IMR-90 (cell line): ENCODE measurements at regions not wholly inside any gene's neighbourhood (a gene's known extent, or its start where the extent isn't known, plus 50 kb on each side); places are given as distances from the start of the nearest gene placed in this dataset.
"Not testable (repeated sequence)": the region's sequence is repeated elsewhere in the genome, so short reads cannot be mapped to it uniquely, and the experiment has no call there.

Experiments used
- ATAC-seq: fragments of 200-7000 bp; cut with Tn5 transposase; 2 replicates; pipeline ENCODE4 v1.9.1; 2020; ENCODE audit warnings: low read depth, mild to moderate bottlenecking, moderate library complexity
- BruUV-seq: library from RNA; stranded (reverse); fragments of 400-500 nt; replicated peaks from 2 replicates; lab custom pipeline; 2021; lab: Mats Ljungman, UMichigan
- CTCF ChIA-PET: fragments of 300-600 bp; formaldehyde crosslinking; extraction: SDS; loops from one replicate; lab custom pipeline; 2021; ENCODE audit warnings: antibody characterized with exemption; lab: Yijun Ruan, JAX
- POLR2A ChIA-PET: fragments of 300-600 bp; sonication (Branson Sonifier 250); formaldehyde crosslinking; loops from one replicate; lab custom pipeline; 2022; ENCODE audit warnings: antibody characterized with exemption; ENCODE audit not compliant: unreplicated experiment; lab: Charles Lee
- DNase-seq: peaks from one replicate; pipeline ENCODE4 v3.0.0; 2013
- H2AFZ ChIP-seq: replicated peaks from 2 replicates; pipeline ENCODE3; 2013; ENCODE audit warnings: low read length, mild to moderate bottlenecking; ENCODE audit not compliant: poor library complexity
- H2AK5ac ChIP-seq: 2 replicates; pipeline ENCODE4 v1.6.1; 2013; ENCODE audit warnings: low read depth, low read length, inconsistent platforms
- H2AK9ac ChIP-seq: replicated peaks from 2 replicates; pipeline ENCODE3; 2013; ENCODE audit warnings: mild to moderate bottlenecking, low read depth, low read length, moderate library complexity; ENCODE audit not compliant: poor library complexity
- H2BK120ac ChIP-seq: 2 replicates; pipeline ENCODE4 v1.6.1; 2013; ENCODE audit warnings: low read depth, low read length, inconsistent platforms
- H2BK15ac ChIP-seq: 3 replicates; pipeline ENCODE4 v1.6.1; 2013; ENCODE audit warnings: low read depth, low read length, inconsistent platforms
- H2BK20ac ChIP-seq: 2 replicates; pipeline ENCODE4 v1.6.1; 2013; ENCODE audit warnings: low read depth, mild to moderate bottlenecking, inconsistent platforms, low read length, moderate library complexity
- H2BK5ac ChIP-seq: 2 replicates; pipeline ENCODE4 v1.6.1; 2013; ENCODE audit warnings: mild to moderate bottlenecking, low read depth, low read length, inconsistent platforms; ENCODE audit not compliant: poor library complexity, severe bottlenecking
- H3K14ac ChIP-seq: replicated peaks from 2 replicates; pipeline ENCODE4 v1.6.1; 2013; ENCODE audit warnings: low read depth, low read length, inconsistent platforms
- H3K18ac ChIP-seq: 2 replicates; pipeline ENCODE4 v1.6.1; 2013; ENCODE audit warnings: low read depth, low read length, control low read depth
- H3K23ac ChIP-seq: 2 replicates; pipeline ENCODE4 v1.6.1; 2013; ENCODE audit warnings: low read depth, low read length, inconsistent platforms
- H3K27ac ChIP-seq: 2 replicates; pipeline ENCODE4 v1.5.1; 2013; ENCODE audit warnings: mild to moderate bottlenecking, control low read depth, low read length; ENCODE audit not compliant: insufficient read depth
- H3K27me3 ChIP-seq: 2 replicates; pipeline ENCODE4 v1.6.1; 2013; ENCODE audit warnings: low read length; ENCODE audit not compliant: control insufficient read depth, insufficient read depth
- H3K36me3 ChIP-seq: 2 replicates; pipeline ENCODE4 v1.6.1; 2013; ENCODE audit warnings: low read length, mixed read lengths; ENCODE audit not compliant: control insufficient read depth, insufficient read depth
- H3K4ac ChIP-seq: 2 replicates; pipeline ENCODE4 v1.6.1; 2013; ENCODE audit warnings: low read depth, low read length, inconsistent platforms
- H3K4me1 ChIP-seq: 2 replicates; pipeline ENCODE4 v1.6.1; 2013; ENCODE audit warnings: low read length, mixed read lengths; ENCODE audit not compliant: control insufficient read depth, insufficient read depth
- H3K4me2 ChIP-seq: 2 replicates; pipeline ENCODE4 v1.6.1; 2013; ENCODE audit warnings: low read depth, mild to moderate bottlenecking, control low read depth, low read length, moderate library complexity
- H3K4me3 ChIP-seq: 2 replicates; pipeline ENCODE4 v1.5.1; 2013; ENCODE audit warnings: low read depth, mild to moderate bottlenecking, control low read depth, low read length, moderate library complexity; ENCODE audit not compliant: insufficient read depth
- H3K56ac ChIP-seq: 2 replicates; pipeline ENCODE4 v1.6.1; 2013; ENCODE audit warnings: low read length, inconsistent platforms; ENCODE audit not compliant: insufficient read depth; ENCODE audit errors: extremely low read depth
- H3K79me1 ChIP-seq, 2 experiments: 2 replicates each; pipeline ENCODE4 v1.6.1; 2013; ENCODE audit warnings: low read length in 2 of 2, inconsistent platforms in 1 of 2, low read depth in 1 of 2
- H3K9ac ChIP-seq: 2 replicates; pipeline ENCODE4 v1.6.1; 2013; ENCODE audit warnings: low read depth, low read length, control low read depth
- H3K9me1 ChIP-seq: 2 replicates; pipeline ENCODE4 v1.6.1; 2013; ENCODE audit warnings: low read length, inconsistent platforms; ENCODE audit not compliant: insufficient read depth
- H3K9me3 ChIP-seq: 2 replicates; pipeline ENCODE4 v1.6.1; 2013; ENCODE audit warnings: low read length; ENCODE audit not compliant: control insufficient read depth, insufficient read depth
- H4K20me1 ChIP-seq: 2 replicates; pipeline ENCODE4 v1.6.1; 2013; ENCODE audit warnings: low read length, inconsistent platforms; ENCODE audit not compliant: insufficient read depth
- H4K5ac ChIP-seq: 2 replicates; pipeline ENCODE4 v1.6.1; 2013; ENCODE audit warnings: mild to moderate bottlenecking, low read depth, low read length, control low read depth
- H4K8ac ChIP-seq, 2 experiments: 2 replicates each; pipeline ENCODE4 v1.6.1; 2013; ENCODE audit warnings: low read depth in 2 of 2, low read length in 2 of 2, control low read depth in 1 of 2, inconsistent platforms in 1 of 2
- H4K91ac ChIP-seq: 2 replicates; pipeline ENCODE4 v1.6.1; 2013; ENCODE audit warnings: low read depth, low read length, inconsistent platforms; ENCODE audit not compliant: insufficient read depth
- WGBS, 2 experiments: methylation state at CpG; one replicate each; pipeline versions ENCODE4 v1.1.5 to v1.1.7; 2013; ENCODE audit warnings: missing lambda C conversion rate in 2 of 2; ENCODE audit not compliant: insufficient read length in 1 of 2; ENCODE audit errors: extremely low coverage in 2 of 2; 5-methylcytosine and 5-hydroxymethylcytosine counted together
- dilution Hi-C: fragments of 300-500 bp; cut with HindIII; formaldehyde crosslinking; loops from one replicate; pipeline ENCODE4 v1.14.3; 2018; ENCODE audit warnings: low sequenced_read_pairs; ENCODE audit not compliant: unreplicated experiment
- in situ Hi-C: fragments of 300-500 bp; cut with MboI; formaldehyde crosslinking; loops from 3 replicates; pipeline ENCODE4 v1.14.3; 2019; ENCODE audit warnings: low sequenced_read_pairs, inconsistent platforms, mixed read lengths
- intact Hi-C: fragments of 100-400 bp; cut with micrococcal nuclease; formaldehyde crosslinking; loops from 2 replicates; pipeline ENCODE4 v1.10.0; 2022

- ATAC-seq, H3K4me3 ChIP-seq, DNase-seq, H4K5ac ChIP-seq, BruUV-seq, H3K9ac ChIP-seq, H3K36me3 ChIP-seq, H2BK20ac ChIP-seq, H3K14ac ChIP-seq, H2AK9ac ChIP-seq, H3K9me1 ChIP-seq, in situ Hi-C loops, H3K79me1 ChIP-seq, H4K8ac ChIP-seq, H3K27ac ChIP-seq, H2BK120ac ChIP-seq, H3K23ac ChIP-seq, H3K27me3 ChIP-seq, intact Hi-C loops, H3K4me1 ChIP-seq, H3K4ac ChIP-seq, H2AFZ ChIP-seq, H3K9me3 ChIP-seq, H4K20me1 ChIP-seq, H3K4me2 ChIP-seq, POLR2A ChIA-PET, H3K18ac ChIP-seq, dilution Hi-C loops, H3K56ac ChIP-seq, H2BK15ac ChIP-seq, H2BK5ac ChIP-seq, H2AK5ac ChIP-seq, H4K91ac ChIP-seq: not testable (repeated sequence)
- CTCF ChIA-PET: interaction anchor here (0.7 kb wide), 1 partner anchor 79 kb away, joined by 3 read pairs; no protein-coding TSS in a partner anchor
- WGBS, 2 experiments: 95% methylated on average over 30 of the region's 49 CpGs; no CpG with 5 or more reads in 1 of the 2 experiments
Measured at GRCh38 chr1:68817505-68818210, 320.8 kb upstream of the DEPDC1 start.
